22Rv1 (cell line): ENCODE measurements at regions not wholly inside any gene's neighbourhood (a gene's known extent, or its start where the extent isn't known, plus 50 kb on each side); places are given as distances from the start of the nearest gene placed in this dataset.

Source experiments
- ZFX ChIP-seq: fragments of 450-650 bp; IDR thresholded peaks from 2 replicates; pipeline ENCODE4 v1.6.1; 2017; ENCODE audit warnings: antibody characterized with exemption, borderline replicate concordance
- TF ChIP-seq, protein P1 (sequence below): fragments of 450-650 bp; IDR thresholded peaks from 2 replicates; pipeline ENCODE4 v1.5.1; 2017; ENCODE audit warnings: mild to moderate bottlenecking

DNA sequence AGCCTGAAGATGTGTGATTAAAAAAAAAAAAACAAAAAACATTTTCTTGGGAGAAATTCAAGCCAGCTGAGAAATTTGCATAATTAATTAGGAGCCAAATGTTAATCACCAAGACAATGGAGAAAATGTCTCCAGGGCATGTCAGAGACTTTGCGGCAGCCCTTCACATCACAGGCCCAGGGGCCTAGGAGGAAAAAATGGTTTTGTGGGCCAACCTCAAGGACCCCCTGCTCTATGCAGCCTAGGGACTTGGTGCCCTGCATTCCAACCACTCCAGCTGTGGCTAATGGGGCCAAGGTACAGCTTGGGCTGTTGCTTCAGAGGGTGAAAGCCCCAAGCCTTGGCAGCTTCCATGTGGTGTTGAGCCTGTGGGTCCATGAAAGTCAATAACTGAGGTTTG, 241.9 kb upstream of the THUMPD2 start:
- TF ChIP-seq, protein P1, sequence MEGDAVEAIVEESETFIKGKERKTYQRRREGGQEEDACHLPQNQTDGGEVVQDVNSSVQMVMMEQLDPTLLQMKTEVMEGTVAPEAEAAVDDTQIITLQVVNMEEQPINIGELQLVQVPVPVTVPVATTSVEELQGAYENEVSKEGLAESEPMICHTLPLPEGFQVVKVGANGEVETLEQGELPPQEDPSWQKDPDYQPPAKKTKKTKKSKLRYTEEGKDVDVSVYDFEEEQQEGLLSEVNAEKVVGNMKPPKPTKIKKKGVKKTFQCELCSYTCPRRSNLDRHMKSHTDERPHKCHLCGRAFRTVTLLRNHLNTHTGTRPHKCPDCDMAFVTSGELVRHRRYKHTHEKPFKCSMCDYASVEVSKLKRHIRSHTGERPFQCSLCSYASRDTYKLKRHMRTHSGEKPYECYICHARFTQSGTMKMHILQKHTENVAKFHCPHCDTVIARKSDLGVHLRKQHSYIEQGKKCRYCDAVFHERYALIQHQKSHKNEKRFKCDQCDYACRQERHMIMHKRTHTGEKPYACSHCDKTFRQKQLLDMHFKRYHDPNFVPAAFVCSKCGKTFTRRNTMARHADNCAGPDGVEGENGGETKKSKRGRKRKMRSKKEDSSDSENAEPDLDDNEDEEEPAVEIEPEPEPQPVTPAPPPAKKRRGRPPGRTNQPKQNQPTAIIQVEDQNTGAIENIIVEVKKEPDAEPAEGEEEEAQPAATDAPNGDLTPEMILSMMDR, result no peak
- TF ChIP-seq ZFX, result no peak
